Stimulated activated naive CD8-positive, alpha-beta T cell treated with anti-CD3 and anti-CD28 coated beads, Interleukin-15, Interleukin-2, amounts not matched to agents 100 U/mL and 50 U/mL, for 24 hours (primary cell): ENCODE measurements at regions not wholly inside any gene's neighbourhood (a gene's known extent, or its start where the extent isn't known, plus 50 kb on each side); places are given as distances from the start of the nearest gene placed in this dataset.
A peak's percentile ranks its signal among the peaks of the same experiment; 100 is the strongest.
"Not testable (repeated sequence)": the region's sequence is repeated elsewhere in the genome, so short reads cannot be mapped to it uniquely, and the experiment has no call there.

Source experiments
- ATAC-seq: fragments of 150-1000 bp; cut with Tn5 transposase; one replicate; pipeline ENCODE4 v1.10.0; 2021
- DNase-seq: peaks from one replicate; pipeline ENCODE4 v3.0.0; 2021

DNA sequence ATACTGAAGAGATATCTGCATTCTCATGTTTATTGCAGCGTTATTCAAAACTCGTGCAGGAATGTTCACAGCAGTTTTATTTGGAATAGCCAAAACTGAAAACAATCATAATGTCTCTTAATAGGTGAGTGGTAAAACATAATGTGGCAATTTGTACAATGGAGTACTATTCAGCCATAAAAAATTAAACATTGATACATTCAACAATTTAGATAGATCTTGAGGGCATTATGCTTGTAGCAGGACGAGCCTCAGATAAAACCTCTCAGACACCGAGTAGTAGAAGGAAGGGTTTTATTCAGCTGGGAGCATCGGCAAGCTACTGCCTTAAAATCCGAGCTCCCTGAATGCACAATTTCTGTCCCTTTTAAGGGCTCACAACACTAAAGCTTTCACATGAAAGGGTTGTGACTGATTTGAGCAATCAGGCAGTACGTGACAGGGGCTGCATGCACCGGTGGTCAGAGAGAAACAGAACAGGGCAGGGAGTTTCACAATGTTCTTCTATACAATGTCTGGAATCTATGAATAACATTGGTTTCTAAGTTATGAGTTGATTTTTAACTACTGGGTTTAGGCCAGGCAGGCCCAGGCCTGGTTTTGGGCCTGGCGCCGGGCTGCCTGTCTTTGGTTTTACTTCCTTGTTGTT lies 195.3 kb upstream of the PRSS16 start:
- not testable (repeated sequence) for ATAC-seq, DNase-seq

- ATAC-seq (no peak), DNase-seq (no peak)
Measured at GRCh38 chr6:27052731-27053082, 194.8 kb upstream of the PRSS16 start.

DNA sequence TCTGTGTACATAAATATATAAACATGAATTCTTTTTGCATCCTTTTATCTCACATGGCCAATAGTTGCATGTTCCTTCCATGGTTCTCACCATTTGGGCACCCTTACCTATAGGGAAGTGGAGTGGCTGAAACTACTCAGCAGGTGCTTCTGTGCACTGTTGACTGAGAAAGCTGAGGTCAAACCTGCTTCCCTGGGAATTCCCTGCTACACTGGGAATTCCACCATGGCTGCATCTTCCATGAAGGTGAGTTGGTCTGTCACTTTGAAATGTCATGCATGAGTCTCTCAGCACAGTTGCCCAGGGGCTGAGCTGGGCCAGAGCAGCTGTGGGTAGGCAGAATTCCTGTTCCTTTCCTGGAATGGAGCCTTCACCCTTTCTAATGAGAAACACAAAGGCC lies 193.8 kb upstream of the PRSS16 start:
- DNase-seq (no peak), ATAC-seq (no peak)

DNA sequence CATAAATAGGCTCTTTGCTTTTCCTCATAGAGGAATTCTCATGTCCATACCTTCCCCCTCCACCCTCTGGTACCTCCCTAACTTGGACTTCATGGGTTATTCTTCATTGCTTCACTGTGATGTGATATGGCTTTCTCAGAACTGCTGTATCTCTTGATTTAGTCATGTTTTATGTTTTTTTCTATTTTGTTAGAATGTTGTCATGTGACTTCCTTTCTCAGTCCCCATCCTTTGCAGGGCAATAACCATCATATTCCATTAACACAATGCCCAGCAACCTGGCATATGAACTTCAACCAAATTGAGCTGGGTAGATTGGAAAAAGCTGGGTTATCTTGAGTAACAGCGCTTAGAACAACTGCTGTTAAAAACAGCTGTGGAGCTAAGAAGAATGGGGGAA lies 190.9 kb upstream of the PRSS16 start:
- ATAC-seq (no peak), DNase-seq (no peak)

GRCh38 chr6:27059621-27060425 lies 187.7 kb upstream of the PRSS16 start:
- no peak for ATAC-seq
- DNase-seq: no peak

- no peak for ATAC-seq
Measured at GRCh38 chr6:27061235-27061993, 186.1 kb upstream of the PRSS16 start.

GRCh38 chr6:27062755-27063154 lies 184.7 kb upstream of the PRSS16 start:
- DNase-seq: no peak
- ATAC-seq: no peak

More at GRCh38 chr6:27061235-27061993, 186.1 kb upstream of the PRSS16 start:
- no peak for DNase-seq

DNA sequence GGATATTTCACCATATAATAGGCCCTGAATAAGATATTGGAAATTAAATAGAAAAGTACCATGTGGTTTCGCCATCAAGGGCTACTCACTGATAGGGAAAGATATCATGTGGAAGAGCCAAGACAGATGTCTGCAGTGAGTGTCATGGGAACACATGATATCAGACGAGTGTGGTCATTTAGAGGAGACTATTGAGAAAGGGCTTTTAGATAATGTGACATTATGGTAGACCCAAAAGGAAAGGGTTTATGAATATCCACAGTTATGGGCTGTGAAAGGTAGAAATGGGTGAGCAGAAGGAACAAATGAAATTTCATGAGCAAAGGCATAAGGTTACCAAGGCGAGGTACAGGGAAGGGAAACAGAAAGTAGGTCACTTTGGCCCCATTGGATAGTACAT lies 182.3 kb upstream of the PRSS16 start:
- ATAC-seq: no peak
- DNase-seq: no peak

GRCh38 chr6:27066381-27066780 lies 181.1 kb upstream of the PRSS16 start:
- DNase-seq (no peak), ATAC-seq (no peak)

- no peak for DNase-seq
- no peak for ATAC-seq
Measured at GRCh38 chr6:27066802-27067201, 180.7 kb upstream of the PRSS16 start.

GRCh38 chr6:27073441-27073840 lies 174.1 kb upstream of the PRSS16 start:
- no peak for ATAC-seq
- DNase-seq: no peak

- DNase-seq (no peak), ATAC-seq (no peak)
Measured at GRCh38 chr6:27076116-27076515, 171.4 kb upstream of the PRSS16 start.

GRCh38 chr6:27078734-27079357 lies 168.7 kb upstream of the PRSS16 start:
- ATAC-seq: peak; percentile 93

GRCh38 chr6:27081188-27081587 lies 166.3 kb upstream of the PRSS16 start:
- DNase-seq: no peak
- no peak for ATAC-seq

More at GRCh38 chr6:27078734-27079357, 168.7 kb upstream of the PRSS16 start:
- peak; percentile 57 for DNase-seq

- no peak for ATAC-seq
Measured at GRCh38 chr6:27081931-27082330, 165.6 kb upstream of the PRSS16 start.

GRCh38 chr6:27088068-27088467 lies 159.4 kb upstream of the PRSS16 start:
- ATAC-seq: no peak

More at GRCh38 chr6:27081931-27082330, 165.6 kb upstream of the PRSS16 start:
- no peak for DNase-seq

DNA sequence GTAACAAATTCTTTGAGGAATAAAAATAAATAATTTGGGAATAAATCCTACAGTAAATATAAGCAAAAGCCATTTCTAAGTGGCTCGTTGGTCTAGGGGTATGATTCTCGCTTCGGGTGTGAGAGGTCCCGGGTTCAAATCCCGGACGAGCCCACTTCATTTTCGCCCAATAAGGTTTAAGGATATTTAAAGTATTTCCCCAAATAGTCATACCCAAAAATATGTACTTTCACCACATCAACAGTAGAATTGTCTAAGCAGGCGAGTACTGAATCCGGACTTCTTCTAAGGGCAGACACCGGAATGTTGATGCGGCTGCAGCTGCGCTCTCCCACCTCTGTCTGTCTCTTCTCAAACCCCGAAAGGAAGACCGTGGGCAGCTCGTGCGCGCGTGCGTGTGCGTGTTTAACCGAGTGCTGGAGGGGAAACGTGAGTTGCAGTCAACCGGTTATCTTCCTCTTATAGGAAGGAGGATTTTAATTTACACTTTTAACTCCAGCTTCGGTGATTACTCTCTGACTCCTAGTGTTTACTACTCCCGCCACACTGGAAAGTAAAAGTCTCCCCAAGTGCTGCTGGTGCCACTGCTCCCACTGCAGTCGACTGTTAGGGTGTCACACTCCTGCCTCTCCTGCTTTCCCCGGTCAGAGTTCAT lies 155.7 kb upstream of the PRSS16 start:
- DNase-seq: peak; percentile 61

More at GRCh38 chr6:27088068-27088467, 159.4 kb upstream of the PRSS16 start:
- no peak for DNase-seq

GRCh38 chr6:27092316-27092692 lies 155.2 kb upstream of the PRSS16 start:
- DNase-seq (no peak), ATAC-seq (no peak)

More for the DNA sequence above, 155.7 kb upstream of the PRSS16 start:
- ATAC-seq: peak; percentile 100

DNA sequence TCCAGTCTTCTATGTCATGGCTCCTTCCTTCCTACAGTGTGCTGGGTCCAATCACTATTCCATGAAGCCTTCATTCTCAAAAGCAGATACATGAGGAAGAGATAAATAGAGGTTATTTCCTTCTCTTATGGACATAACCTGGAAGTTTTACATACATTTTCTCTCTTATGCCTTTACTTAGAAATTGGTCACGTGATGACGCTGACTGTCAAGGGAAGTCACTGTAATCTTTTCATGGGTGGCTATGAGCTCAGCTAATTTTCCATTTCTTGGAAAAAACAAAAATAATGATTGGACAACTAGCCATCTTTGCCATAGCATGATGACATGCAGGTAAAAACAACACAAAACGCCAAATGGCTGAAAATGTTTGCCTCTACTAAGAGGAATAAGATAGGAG lies 151.6 kb upstream of the PRSS16 start:
- ATAC-seq: no peak
- no peak for DNase-seq

DNA sequence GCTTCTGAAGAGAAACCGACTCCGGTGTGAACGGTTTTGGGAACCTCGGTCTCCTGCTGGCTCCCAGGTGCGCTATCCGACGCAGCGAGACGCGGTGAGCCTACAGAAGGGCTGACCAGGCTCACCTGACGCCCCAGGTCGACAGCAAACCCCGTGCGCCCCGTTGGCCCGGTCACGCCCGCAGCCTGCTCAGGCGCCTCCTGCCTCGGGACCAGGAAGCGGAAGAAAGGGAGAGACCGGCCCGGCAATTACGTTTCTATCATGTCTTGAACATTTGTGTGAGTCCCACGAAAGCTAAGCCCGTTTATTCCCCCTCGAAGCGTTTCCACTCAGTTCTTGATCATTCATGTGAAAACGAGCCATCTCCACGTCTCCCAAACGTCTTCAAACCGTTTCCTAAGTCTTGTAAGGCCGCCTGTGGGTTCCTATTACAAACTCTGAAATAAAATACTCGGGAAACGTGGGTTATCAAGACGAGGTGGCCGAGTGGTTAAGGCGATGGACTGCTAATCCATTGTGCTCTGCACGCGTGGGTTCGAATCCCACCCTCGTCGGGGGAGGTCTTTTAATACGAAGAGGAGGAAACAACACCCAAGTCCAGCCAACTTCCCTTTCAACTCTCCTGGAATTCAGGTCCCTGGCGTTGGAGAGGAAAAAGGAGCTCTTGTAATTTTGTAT lies 150.5 kb upstream of the PRSS16 start:
- peak; percentile 91 for ATAC-seq
- DNase-seq: peak; percentile 71

- no peak for ATAC-seq
Measured at GRCh38 chr6:27098956-27099355, 148.5 kb upstream of the PRSS16 start.

More at GRCh38 chr6:27098956-27099355, 148.5 kb upstream of the PRSS16 start:
- no peak for DNase-seq
